Astrocyte (in vitro differentiated cells and primary cell): ENCODE measurements at regions not wholly inside any gene's neighbourhood (a gene's known extent, or its start where the extent isn't known, plus 50 kb on each side); places are given as distances from the start of the nearest gene placed in this dataset.

ENCODE experiments used
- CTCF ChIP-seq: IDR thresholded peaks from 2 replicates; pipeline ENCODE4 v1.5.1; 2011; ENCODE audit warnings: low read depth, mild to moderate bottlenecking, inconsistent platforms, low read length, moderate library complexity; ENCODE audit not compliant: insufficient read depth
- EZH2 ChIP-seq: IDR thresholded peaks from 2 replicates; pipeline ENCODE4 v1.6.1; 2012; ENCODE audit warnings: mild to moderate bottlenecking, low read length, inconsistent platforms; ENCODE audit not compliant: insufficient read depth

- TF ChIP-seq CTCF, result no peak
- TF ChIP-seq EZH2, result no peak
Observed at GRCh38 chr16:59543641-59544040, 809.5 kb upstream of the GOT2 start.
